Endodermal cell (in vitro differentiated cells): ENCODE measurements at regions not wholly inside any gene's neighbourhood (a gene's known extent, or its start where the extent isn't known, plus 50 kb on each side); places are given as distances from the start of the nearest gene placed in this dataset.
A peak's percentile ranks its signal among the peaks of the same experiment; 100 is the strongest.

ENCODE experiments used
- DNase-seq: peaks from one replicate; pipeline ENCODE4 v3.0.0-alpha.2; 2017
- H3K27ac ChIP-seq: 2 replicates; pipeline ENCODE4 v1.5.1; 2013; ENCODE audit warnings: mild to moderate bottlenecking, low read depth, low read length, moderate library complexity
- H3K27me3 ChIP-seq: 2 replicates; pipeline ENCODE4 v1.6.1; 2013; ENCODE audit warnings: mild to moderate bottlenecking, low read length, moderate library complexity; ENCODE audit not compliant: insufficient read depth, control insufficient read depth, poor library complexity, severe bottlenecking
- H3K36me3 ChIP-seq: 2 replicates; pipeline ENCODE4 v1.7.0; 2013; ENCODE audit warnings: mild to moderate bottlenecking, low read length, moderate library complexity; ENCODE audit not compliant: control insufficient read depth, insufficient read depth
- H3K4me1 ChIP-seq: one replicate; pipeline ENCODE4 v1.7.0; 2013; ENCODE audit warnings: low read length; ENCODE audit not compliant: control insufficient read depth, insufficient read depth
- H3K4me3 ChIP-seq: 2 replicates; pipeline ENCODE4 v1.5.1; 2013; ENCODE audit warnings: mild to moderate bottlenecking, low read length, moderate library complexity
- H3K9ac ChIP-seq: 2 replicates; pipeline ENCODE4 v1.6.1; 2013; ENCODE audit warnings: mild to moderate bottlenecking, low read length, moderate library complexity; ENCODE audit not compliant: poor library complexity, severe bottlenecking; ENCODE audit errors: extremely low read depth
- H3K9me3 ChIP-seq: 2 replicates; pipeline ENCODE4 v1.6.1; 2013; ENCODE audit warnings: mild to moderate bottlenecking, low read length, moderate library complexity; ENCODE audit not compliant: control insufficient read depth
- H3K27ac Mint-ChIP-seq: 2 replicates; pipeline ENCODE4 v1.8.0; 2020; ENCODE audit warnings: mixed read lengths
- H3K27me3 Mint-ChIP-seq: 2 replicates; pipeline ENCODE4 v1.8.0; 2021; ENCODE audit warnings: mild to moderate bottlenecking, mixed read lengths; ENCODE audit not compliant: insufficient read depth
- H3K36me3 Mint-ChIP-seq: 2 replicates; pipeline ENCODE4 v1.8.0; 2020; ENCODE audit warnings: low read depth, mixed read lengths
- H3K4me1 Mint-ChIP-seq: 2 replicates; pipeline ENCODE4 v1.8.0; 2020; ENCODE audit warnings: mixed read lengths
- H3K4me3 Mint-ChIP-seq: 2 replicates; pipeline ENCODE4 v1.8.0; 2020; ENCODE audit warnings: mild to moderate bottlenecking, moderate library complexity, mixed read lengths
- H3K9me3 Mint-ChIP-seq: 2 replicates; pipeline ENCODE4 v1.8.0; 2020; ENCODE audit warnings: mild to moderate bottlenecking, mixed read lengths
- CTCF ChIP-seq: fragments of 200-600 bp; sonication (generic); conservative IDR thresholded peaks from 2 replicates; pipeline ENCODE4 v1.5.0; 2021; ENCODE audit warnings: antibody characterized with exemption, mild to moderate bottlenecking
- WGBS, 2 experiments: methylation state at CpG; one replicate each; pipeline versions ENCODE4 v1.1.5 to v1.1.7; 2013; ENCODE audit warnings: missing lambda C conversion rate in 2 of 2, mixed read lengths in 1 of 2; ENCODE audit not compliant: insufficient coverage in 1 of 2, insufficient read length in 1 of 2; 5-methylcytosine and 5-hydroxymethylcytosine counted together

GRCh38 chr1:22229379-22229778 is 86.5 kb upstream of the WNT4 start:
- Mint-ChIP-seq H3K36me3 (no peaks in the 10 kb centered on the region), H3K27me3 (peaks cover 1% of the 10 kb centered on the region), H3K27ac (peak overlapping the region; percentile 1), H3K4me3 (no peak overlapping the region), H3K9me3 (no peaks in the 10 kb centered on the region), H3K4me1 (peaks cover 11% of the 10 kb centered on the region)
- Histone ChIP-seq H3K27ac (no peak overlapping the region), H3K36me3 (no peaks in the 10 kb centered on the region), H3K4me3 (no peak overlapping the region), H3K9me3 (no peaks in the 10 kb centered on the region), H3K27me3 (no peaks in the 10 kb centered on the region), H3K9ac (no peak overlapping the region), H3K4me1 (peaks cover 11% of the 10 kb centered on the region)
- WGBS, 2 experiments = 47 to 78% methylated on average over 1 to 2 of the region's 2 CpGs
- no peak for TF ChIP-seq CTCF
- DNase-seq = no peak

- Mint-ChIP-seq H3K4me1 (peaks cover 14% of the 10 kb centered on the region), H3K27me3 (peaks cover 1% of the 10 kb centered on the region), H3K27ac (no peak overlapping the region), H3K4me3 (no peak overlapping the region), H3K9me3 (no peaks in the 10 kb centered on the region), H3K36me3 (no peaks in the 10 kb centered on the region)
- Histone ChIP-seq H3K4me1 (peaks cover 11% of the 10 kb centered on the region), H3K9me3 (no peaks in the 10 kb centered on the region), H3K36me3 (no peaks in the 10 kb centered on the region), H3K4me3 (no peak overlapping the region), H3K27me3 (no peaks in the 10 kb centered on the region), H3K27ac (no peak overlapping the region), H3K9ac (no peak overlapping the region)
- no peak for DNase-seq
- TF ChIP-seq CTCF = no peak
- 86 to 100% methylated on average over 2 to 3 of the region's 3 CpGs for WGBS, 2 experiments
Measured at GRCh38 chr1:22231068-22231593, 88.2 kb upstream of the WNT4 start.

- Histone ChIP-seq H3K4me1 (peaks cover 11% of the 10 kb centered on the region), H3K9me3 (no peaks in the 10 kb centered on the region), H3K4me3 (no peak overlapping the region), H3K9ac (no peak overlapping the region), H3K36me3 (no peaks in the 10 kb centered on the region), H3K27ac (no peak overlapping the region), H3K27me3 (no peaks in the 10 kb centered on the region)
- WGBS, 2 experiments = 86 to 89% methylated on average over 5 to 6 of the region's 6 CpGs
- DNase-seq = no peak
- Mint-ChIP-seq H3K9me3 (no peaks in the 10 kb centered on the region), H3K36me3 (no peaks in the 10 kb centered on the region), H3K4me1 (peaks cover 14% of the 10 kb centered on the region), H3K4me3 (no peak overlapping the region), H3K27me3 (peaks cover 1% of the 10 kb centered on the region), H3K27ac (no peak overlapping the region)
- peak; percentile 51 for TF ChIP-seq CTCF
Measured at GRCh38 chr1:22231995-22232690, 89.2 kb upstream of the WNT4 start.
